ENCODE measurements at regions not wholly inside any gene's neighbourhood (a gene's known extent, or its start where the extent isn't known, plus 50 kb on each side); places are given as distances from the start of the nearest gene placed in this dataset.

- 64 to 77% methylated on average over 5 of the region's 5 CpGs for WGBS, 2 donors
- Histone ChIP-seq H3K4me1 (no peaks in the 10 kb centered on the region), H3K4me3 (no peak overlapping the region), H3K27me3 (no peaks in the 10 kb centered on the region), H3K27ac (no peak overlapping the region), H3K9me3 (no peaks in the 10 kb centered on the region), H3K36me3 (replicated peaks in 1 of 2; ENCODE audit: insufficient read depth in 1 of 2, low read depth in 2 of 2) (no peaks in the 10 kb centered on the region)
- TF ChIP-seq POLR2A (IDR thresholded peaks at IDR 0.05) (no peak), CTCF (IDR thresholded peaks at IDR 0.05) (no peak)
- peak; percentile 79 for ATAC-seq
- peak in 1 of 4 donors; percentile 23 for DNase-seq
- intact Hi-C loops (cut with DNase I), result no loop called here
Measured at GRCh38 chr16:9378876-9379275, 287.4 kb downstream of the HAPSTR1 start.

DNA sequence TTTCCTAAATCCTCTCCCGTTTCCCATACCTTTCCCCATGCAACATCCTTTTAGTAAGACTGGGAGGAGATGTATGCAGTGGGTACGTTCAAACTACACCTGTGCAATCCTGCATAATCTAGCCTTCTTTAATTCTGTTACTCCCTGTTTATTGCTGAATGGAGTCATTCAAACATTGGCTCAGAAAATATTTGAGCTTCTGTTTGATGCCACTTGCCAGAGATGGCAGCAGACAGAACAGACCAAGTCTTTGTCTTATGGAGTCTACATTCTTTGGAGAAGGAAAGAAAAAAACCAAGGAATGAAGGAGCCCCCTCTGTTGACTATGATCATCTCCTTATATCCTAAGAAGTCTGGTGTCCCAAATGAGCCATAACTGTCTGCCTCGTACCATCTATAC, 288.8 kb downstream of the HAPSTR1 start:
- Histone ChIP-seq H3K27ac (no peak overlapping the region), H3K4me3 (no peak overlapping the region), H3K27me3 (no peaks in the 10 kb centered on the region), H3K9me3 (no peaks in the 10 kb centered on the region), H3K36me3 (replicated peaks in 1 of 2; ENCODE audit: insufficient read depth in 1 of 2, low read depth in 2 of 2) (no peaks in the 10 kb centered on the region), H3K4me1 (no peaks in the 10 kb centered on the region)
- intact Hi-C loops (cut with DNase I), result no loop called here
- TF ChIP-seq POLR2A (IDR thresholded peaks at IDR 0.05) (no peak), CTCF (IDR thresholded peaks at IDR 0.05) (no peak)
- DNase-seq, result no peak
- 89 to 95% methylated on average over 3 of the region's 3 CpGs for WGBS, 2 donors
- ATAC-seq, result no peak

DNA sequence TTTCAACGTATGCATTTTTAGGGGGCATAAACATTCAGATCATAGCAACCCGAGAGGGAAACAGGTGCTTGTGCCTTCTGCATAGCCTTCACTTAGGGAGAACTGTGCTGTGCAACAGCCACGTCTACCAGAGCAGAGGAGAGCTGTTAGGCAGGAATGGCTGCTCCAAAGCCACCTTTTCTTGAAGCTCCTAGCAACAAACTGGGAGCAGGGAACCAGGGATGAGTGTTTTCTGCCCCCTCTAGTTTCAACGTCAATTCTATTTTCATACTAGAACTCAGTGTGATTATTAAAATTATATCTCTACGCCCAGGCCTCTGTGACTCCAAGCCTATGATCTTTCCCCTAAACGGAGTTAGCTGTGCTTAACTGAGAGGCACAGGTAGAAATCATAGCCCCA, 290.0 kb downstream of the HAPSTR1 start:
- intact Hi-C loops (cut with DNase I), result no loop called here
- WGBS, 2 donors, result 65 to 88% methylated on average over 6 of the region's 6 CpGs
- Histone ChIP-seq H3K27ac (no peak overlapping the region), H3K9me3 (no peaks in the 10 kb centered on the region), H3K27me3 (no peaks in the 10 kb centered on the region), H3K4me3 (no peak overlapping the region), H3K4me1 (no peaks in the 10 kb centered on the region), H3K36me3 (replicated peaks in 1 of 2; ENCODE audit: insufficient read depth in 1 of 2, low read depth in 2 of 2) (no peaks in the 10 kb centered on the region)
- no peak for TF ChIP-seq CTCF (IDR thresholded peaks at IDR 0.05)
- no peak for TF ChIP-seq POLR2A (IDR thresholded peaks at IDR 0.05)
- ATAC-seq (no peak), DNase-seq (peak in 1 of 4 donors; percentile 10)

- no peaks in the 10 kb centered on the region for H3K27me3 ChIP-seq
- no peaks in the 10 kb centered on the region for H3K36me3 ChIP-seq (replicated peaks in 1 of 2; ENCODE audit: insufficient read depth in 1 of 2, low read depth in 2 of 2)
- ATAC-seq (no peak), DNase-seq (no peak)
- WGBS, 2 donors, result 81 to 90% methylated on average over 4 of the region's 4 CpGs
- no peak overlapping the region for H3K27ac ChIP-seq
- TF ChIP-seq POLR2A (IDR thresholded peaks at IDR 0.05) (no peak), CTCF (IDR thresholded peaks at IDR 0.05) (no peak)
- H3K4me3 ChIP-seq, result no peak overlapping the region
- no peaks in the 10 kb centered on the region for H3K9me3 ChIP-seq
- H3K4me1 ChIP-seq, result no peaks in the 10 kb centered on the region
- intact Hi-C loops (cut with DNase I), result no loop called here
Measured at GRCh38 chr16:9381905-9382304, 290.5 kb downstream of the HAPSTR1 start.

DNA sequence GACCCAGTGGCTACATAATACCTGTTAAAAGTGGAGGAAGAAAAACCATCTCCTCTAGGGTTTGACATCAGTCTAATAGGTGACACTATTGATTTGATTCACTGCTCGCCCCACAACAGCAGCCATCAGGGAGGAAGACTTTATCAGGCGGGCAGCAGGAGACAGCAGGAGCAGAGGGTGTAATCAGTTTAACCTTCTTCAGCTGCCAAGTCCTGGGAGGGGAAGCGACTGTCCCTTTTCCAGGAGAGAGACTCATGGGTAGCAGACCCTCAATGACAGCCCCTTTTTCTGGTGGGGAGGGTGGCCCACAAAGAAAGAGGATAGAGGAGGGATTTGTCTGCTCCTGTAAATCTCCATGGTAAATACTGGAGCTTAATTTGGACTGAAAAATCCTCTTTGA, 291.8 kb downstream of the HAPSTR1 start:
- no peaks in the 10 kb centered on the region for H3K4me1 ChIP-seq
- 79 to 92% methylated on average over 3 of the region's 3 CpGs for WGBS, 2 donors
- intact Hi-C loops (cut with DNase I), result no loop called here
- DNase-seq (no peak), ATAC-seq (no peak)
- no peaks in the 10 kb centered on the region for H3K36me3 ChIP-seq (replicated peaks in 1 of 2; ENCODE audit: insufficient read depth in 1 of 2, low read depth in 2 of 2)
- TF ChIP-seq POLR2A (IDR thresholded peaks at IDR 0.05), result no peak
- no peak for TF ChIP-seq CTCF (IDR thresholded peaks at IDR 0.05)
- no peaks in the 10 kb centered on the region for H3K27me3 ChIP-seq
- no peak overlapping the region for H3K4me3 ChIP-seq
- no peak overlapping the region for H3K27ac ChIP-seq
- H3K9me3 ChIP-seq, result no peaks in the 10 kb centered on the region

All from body of pancreas (tissue), 4 donors.